ENCODE measurements at regions not wholly inside any gene's neighbourhood (a gene's known extent, or its start where the extent isn't known, plus 50 kb on each side); places are given as distances from the start of the nearest gene placed in this dataset.

DNA sequence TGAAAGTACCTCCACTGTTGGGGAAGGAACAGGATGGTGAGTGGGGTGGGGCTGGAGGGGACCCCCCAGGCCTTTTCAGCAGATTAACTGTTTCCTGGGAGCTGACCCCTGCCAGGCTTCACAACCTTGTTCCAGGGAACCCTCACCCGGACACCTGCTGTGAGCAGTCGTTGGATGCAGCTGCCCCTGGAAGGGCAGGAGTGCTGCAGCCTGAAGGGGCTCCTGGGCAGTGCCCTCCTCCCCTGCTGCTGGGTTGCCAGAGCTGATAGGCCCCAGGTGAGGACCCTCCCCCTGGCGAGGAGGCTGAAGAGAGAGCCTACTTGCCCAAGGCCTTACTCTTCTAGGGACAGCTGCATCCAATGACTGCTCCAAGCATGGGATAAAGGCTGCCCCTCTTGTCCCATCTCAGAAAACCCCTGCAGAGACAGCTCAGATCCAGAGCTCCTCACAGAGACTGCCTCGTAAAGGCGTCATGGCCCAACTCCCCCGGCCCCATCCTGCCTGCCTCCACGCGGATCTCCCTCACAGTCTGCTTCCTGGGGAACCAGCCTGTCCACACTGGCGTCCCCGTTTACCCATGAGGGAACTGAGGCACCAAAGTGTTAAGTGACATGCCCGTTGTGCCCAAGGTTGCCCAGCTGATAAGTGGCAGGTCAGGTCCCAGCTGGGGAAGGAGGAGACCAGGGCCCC, 193.4 kb upstream of the LINGO1 start:
- TF ChIP-seq, protein P1, sequence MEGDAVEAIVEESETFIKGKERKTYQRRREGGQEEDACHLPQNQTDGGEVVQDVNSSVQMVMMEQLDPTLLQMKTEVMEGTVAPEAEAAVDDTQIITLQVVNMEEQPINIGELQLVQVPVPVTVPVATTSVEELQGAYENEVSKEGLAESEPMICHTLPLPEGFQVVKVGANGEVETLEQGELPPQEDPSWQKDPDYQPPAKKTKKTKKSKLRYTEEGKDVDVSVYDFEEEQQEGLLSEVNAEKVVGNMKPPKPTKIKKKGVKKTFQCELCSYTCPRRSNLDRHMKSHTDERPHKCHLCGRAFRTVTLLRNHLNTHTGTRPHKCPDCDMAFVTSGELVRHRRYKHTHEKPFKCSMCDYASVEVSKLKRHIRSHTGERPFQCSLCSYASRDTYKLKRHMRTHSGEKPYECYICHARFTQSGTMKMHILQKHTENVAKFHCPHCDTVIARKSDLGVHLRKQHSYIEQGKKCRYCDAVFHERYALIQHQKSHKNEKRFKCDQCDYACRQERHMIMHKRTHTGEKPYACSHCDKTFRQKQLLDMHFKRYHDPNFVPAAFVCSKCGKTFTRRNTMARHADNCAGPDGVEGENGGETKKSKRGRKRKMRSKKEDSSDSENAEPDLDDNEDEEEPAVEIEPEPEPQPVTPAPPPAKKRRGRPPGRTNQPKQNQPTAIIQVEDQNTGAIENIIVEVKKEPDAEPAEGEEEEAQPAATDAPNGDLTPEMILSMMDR (IDR thresholded peaks at IDR 0.05; ENCODE audit: insufficient read depth, low read depth, low read length, missing control alignments): no peak
- no peak for DNase-seq (ENCODE audit: low read depth)

GRCh38 chr15:77825546-77825945, 192.8 kb upstream of the LINGO1 start:
- H3K4me3 ChIP-seq (ENCODE audit: low read length): no peak overlapping the region
- TF ChIP-seq, protein P1 (IDR thresholded peaks at IDR 0.05; ENCODE audit: insufficient read depth, low read depth, low read length, missing control alignments): no peak
- DNase-seq (ENCODE audit: low read depth): no peak

More for the DNA sequence above, 193.4 kb upstream of the LINGO1 start:
- H3K4me3 ChIP-seq (ENCODE audit: low read length): no peak overlapping the region

GRCh38 chr15:77825252-77825542, 192.5 kb upstream of the LINGO1 start:
- TF ChIP-seq, protein P1 (IDR thresholded peaks at IDR 0.05; ENCODE audit: insufficient read depth, low read depth, low read length, missing control alignments): no peak
- DNase-seq (ENCODE audit: low read depth): no peak
- no peak overlapping the region for H3K4me3 ChIP-seq (ENCODE audit: low read length)

DNA sequence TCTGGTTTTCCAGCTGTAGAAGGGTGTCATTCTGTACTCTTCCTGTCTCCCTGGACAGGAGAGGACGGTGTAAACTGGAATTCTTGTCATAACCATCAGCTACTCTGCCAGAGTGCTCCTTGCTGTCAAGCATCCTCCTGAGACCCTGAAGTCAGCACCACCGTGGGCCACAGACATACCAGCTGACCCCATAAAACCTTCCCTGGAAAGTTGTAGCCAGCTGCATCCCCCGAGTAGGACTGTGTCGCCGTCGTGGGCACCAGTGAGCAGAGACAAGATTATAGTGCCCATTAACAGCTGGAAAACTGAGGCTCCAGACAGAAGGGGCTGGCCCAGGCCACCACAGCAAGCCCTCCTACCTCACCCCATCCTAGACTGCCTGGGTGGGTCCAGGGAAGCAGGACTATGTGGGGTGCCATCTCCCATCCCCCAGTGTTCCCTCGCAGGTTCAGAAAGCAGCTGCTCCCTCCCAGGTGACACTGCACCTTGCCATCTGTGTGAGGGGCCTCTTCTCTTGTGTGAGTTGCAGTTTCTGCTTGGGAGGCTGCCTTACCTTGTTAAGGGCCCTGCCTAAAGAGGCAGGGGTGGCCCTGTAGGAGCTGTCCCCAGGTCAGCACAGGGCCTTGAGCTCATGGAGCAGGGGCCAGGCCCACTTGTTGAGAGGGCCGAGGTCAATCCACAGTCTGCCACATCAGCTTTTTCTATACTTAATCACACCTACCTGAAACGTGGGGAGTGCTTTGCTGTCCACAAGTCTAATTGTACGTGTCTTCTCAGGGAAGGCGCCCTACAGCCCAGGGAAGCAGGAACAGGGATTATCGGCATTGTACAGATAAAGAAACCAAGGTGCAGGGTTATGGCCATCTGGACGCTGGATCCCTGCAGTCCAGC, 191.9 kb upstream of the LINGO1 start:
- no peak for DNase-seq (ENCODE audit: low read depth)
- TF ChIP-seq, protein P1 (IDR thresholded peaks at IDR 0.05; ENCODE audit: insufficient read depth, low read depth, low read length, missing control alignments): no peak
- no peak overlapping the region for H3K4me3 ChIP-seq (ENCODE audit: low read length)

- TF ChIP-seq, protein P1 (IDR thresholded peaks at IDR 0.05; ENCODE audit: insufficient read depth, low read depth, low read length, missing control alignments): no peak
- DNase-seq (ENCODE audit: low read depth): no peak
- H3K4me3 ChIP-seq (ENCODE audit: low read length): no peak overlapping the region
Measured at GRCh38 chr15:77823736-77824135, 191.0 kb upstream of the LINGO1 start.

GRCh38 chr15:77822631-77823230, 190.0 kb upstream of the LINGO1 start:
- no peak for DNase-seq (ENCODE audit: low read depth)
- TF ChIP-seq, protein P1 (IDR thresholded peaks at IDR 0.05; ENCODE audit: insufficient read depth, low read depth, low read length, missing control alignments): no peak
- H3K4me3 ChIP-seq (ENCODE audit: low read length): no peak overlapping the region

All from epithelial cell of esophagus (primary cell).